Esophagus muscularis mucosa (tissue), 3 donors: ENCODE measurements at regions not wholly inside any gene's neighbourhood (a gene's known extent, or its start where the extent isn't known, plus 50 kb on each side); places are given as distances from the start of the nearest gene placed in this dataset.

ENCODE experiments used
- POLR2A ChIP-seq: fragments of 450-650 bp; IDR thresholded peaks from one replicate; pipeline ENCODE4 v1.6.1; 2017; ENCODE audit warnings: antibody characterized with exemption, moderate library complexity, mild to moderate bottlenecking, low read depth
- POLR2AphosphoS5 ChIP-seq, 2 donors: sonication (generic); formaldehyde crosslinking; IDR thresholded peaks; one replicate each; pipeline ENCODE4 v1.6.1; 2017; ENCODE audit warnings: antibody characterized with exemption in 2 of 2
- TF ChIP-seq, protein P1 (sequence below), 3 experiments: fragments of 200-600 bp in 2 of 3; fragments of 450-650 bp in 1 of 3; sonication (generic) in 2 of 3; IDR thresholded peaks; one replicate each; pipeline ENCODE4 v1.5.1; 2017 to 2019; ENCODE audit warnings: antibody characterized with exemption in 3 of 3, mild to moderate bottlenecking in 2 of 3, moderate library complexity in 1 of 3

- TF ChIP-seq, protein P1, sequence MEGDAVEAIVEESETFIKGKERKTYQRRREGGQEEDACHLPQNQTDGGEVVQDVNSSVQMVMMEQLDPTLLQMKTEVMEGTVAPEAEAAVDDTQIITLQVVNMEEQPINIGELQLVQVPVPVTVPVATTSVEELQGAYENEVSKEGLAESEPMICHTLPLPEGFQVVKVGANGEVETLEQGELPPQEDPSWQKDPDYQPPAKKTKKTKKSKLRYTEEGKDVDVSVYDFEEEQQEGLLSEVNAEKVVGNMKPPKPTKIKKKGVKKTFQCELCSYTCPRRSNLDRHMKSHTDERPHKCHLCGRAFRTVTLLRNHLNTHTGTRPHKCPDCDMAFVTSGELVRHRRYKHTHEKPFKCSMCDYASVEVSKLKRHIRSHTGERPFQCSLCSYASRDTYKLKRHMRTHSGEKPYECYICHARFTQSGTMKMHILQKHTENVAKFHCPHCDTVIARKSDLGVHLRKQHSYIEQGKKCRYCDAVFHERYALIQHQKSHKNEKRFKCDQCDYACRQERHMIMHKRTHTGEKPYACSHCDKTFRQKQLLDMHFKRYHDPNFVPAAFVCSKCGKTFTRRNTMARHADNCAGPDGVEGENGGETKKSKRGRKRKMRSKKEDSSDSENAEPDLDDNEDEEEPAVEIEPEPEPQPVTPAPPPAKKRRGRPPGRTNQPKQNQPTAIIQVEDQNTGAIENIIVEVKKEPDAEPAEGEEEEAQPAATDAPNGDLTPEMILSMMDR (IDR thresholded peaks at IDR 0.05): no peak
- TF ChIP-seq POLR2A (no peak), POLR2AphosphoS5 (IDR thresholded peaks at IDR 0.05) (no peak)
Measured at GRCh38 chr3:115252679-115253078, 105.6 kb upstream of the ZBTB20 start.
